CD8-positive, alpha-beta memory T cell (primary cell): ENCODE measurements at regions not wholly inside any gene's neighbourhood (a gene's known extent, or its start where the extent isn't known, plus 50 kb on each side); places are given as distances from the start of the nearest gene placed in this dataset.

ENCODE experiments used
- CTCF ChIA-PET: fragments of 350-600 bp; sonication (Branson Sonifier 250); formaldehyde crosslinking; loops from one replicate; lab custom pipeline; 2021; ENCODE audit warnings: antibody characterized with exemption; lab: Charles Lee
- POLR2A ChIA-PET: fragments of 350-600 bp; sonication (Branson Sonifier 250); formaldehyde crosslinking; loops from one replicate; lab custom pipeline; 2021; ENCODE audit warnings: antibody characterized with exemption; lab: Charles Lee
- DNase-seq, 5 donors: peaks; one replicate each; pipeline versions ENCODE4 v3.0.0 to v3.0.0-alpha.2; 2020 to 2022; ENCODE audit warnings: mixed read lengths in 1 of 5
- H3K27ac ChIP-seq: one replicate; pipeline ENCODE4 v1.7.0; 2013; ENCODE audit warnings: low read depth, mild to moderate bottlenecking, low read length, moderate library complexity
- H3K27me3 ChIP-seq: 2 replicates; pipeline ENCODE4 v1.7.0; 2013; ENCODE audit warnings: low read length, mild to moderate bottlenecking; ENCODE audit not compliant: insufficient read depth, poor library complexity, severe bottlenecking
- H3K36me3 ChIP-seq: 2 replicates; pipeline ENCODE4 v1.7.0; 2013; ENCODE audit warnings: mild to moderate bottlenecking, low read length, moderate library complexity; ENCODE audit not compliant: insufficient read depth
- H3K4me1 ChIP-seq: 2 replicates; pipeline ENCODE4 v1.7.0; 2013; ENCODE audit warnings: mild to moderate bottlenecking, low read length, moderate library complexity; ENCODE audit not compliant: insufficient read depth
- H3K4me3 ChIP-seq: 2 replicates; pipeline ENCODE4 v1.7.0; 2013; ENCODE audit warnings: mild to moderate bottlenecking, low read length
- H3K9me3 ChIP-seq: 2 replicates; pipeline ENCODE4 v1.7.0; 2013; ENCODE audit warnings: mild to moderate bottlenecking, low read length
- H3K27ac Mint-ChIP-seq, 8 donors: one replicate each; pipeline ENCODE4 v1.8.0; 2020 to 2021; ENCODE audit warnings: mixed read lengths in 8 of 8, mild to moderate bottlenecking in 6 of 8, inconsistent platforms in 3 of 8, moderate library complexity in 3 of 8
- H3K27me3 Mint-ChIP-seq, 2 donors: one replicate each; pipeline ENCODE4 v1.8.0; 2020 to 2021; ENCODE audit warnings: mixed read lengths in 2 of 2, mild to moderate bottlenecking in 1 of 2, moderate library complexity in 1 of 2
- H3K36me3 Mint-ChIP-seq, 3 donors: one replicate each; pipeline ENCODE4 v1.8.0; 2020 to 2021; ENCODE audit warnings: mixed read lengths in 3 of 3, inconsistent platforms in 1 of 3, mild to moderate bottlenecking in 1 of 3
- H3K4me1 Mint-ChIP-seq, 3 donors: one replicate each; pipeline ENCODE4 v1.8.0; 2020 to 2021; ENCODE audit warnings: mixed read lengths in 3 of 3, inconsistent platforms in 1 of 3, mild to moderate bottlenecking in 1 of 3
- H3K4me3 Mint-ChIP-seq, 7 donors: one replicate each; pipeline ENCODE4 v1.8.0; 2020 to 2021; ENCODE audit warnings: mixed read lengths in 7 of 7, mild to moderate bottlenecking in 6 of 7, moderate library complexity in 4 of 7, inconsistent platforms in 2 of 7
- H3K9me3 Mint-ChIP-seq, 5 donors: one replicate each; pipeline ENCODE4 v1.8.0; 2020 to 2022; ENCODE audit warnings: mixed read lengths in 5 of 5, mild to moderate bottlenecking in 3 of 5, moderate library complexity in 2 of 5, inconsistent platforms in 1 of 5

DNA sequence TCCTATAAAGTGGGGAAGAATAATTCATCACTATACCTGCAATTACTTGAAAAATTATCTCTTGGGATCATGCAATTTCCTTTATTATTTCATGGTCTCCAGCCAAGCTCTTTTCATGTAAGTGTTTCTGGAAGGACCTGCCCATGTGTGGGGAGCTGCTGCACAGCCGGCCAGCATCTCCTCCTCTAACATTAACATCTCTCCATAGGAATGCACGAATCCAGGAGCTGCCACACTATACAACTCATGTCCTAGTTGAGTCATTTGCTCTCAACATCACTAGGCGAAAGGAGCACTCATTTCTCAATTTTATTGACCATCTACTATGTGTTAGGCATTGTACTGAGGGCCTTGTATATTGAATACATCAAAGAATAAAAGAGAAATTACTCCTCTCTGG, 144.3 kb upstream of the ERBB4 start:
- DNase-seq: no peak
- no peak overlapping the region for H3K27ac Mint-ChIP-seq
- CTCF ChIA-PET: no interaction called here
- Histone ChIP-seq H3K27me3 (no peaks in the 10 kb centered on the region), H3K27ac (no peak overlapping the region), H3K9me3 (no peaks in the 10 kb centered on the region), H3K4me1 (no peaks in the 10 kb centered on the region), H3K4me3 (no peak overlapping the region), H3K36me3 (no peaks in the 10 kb centered on the region)
- H3K4me1 Mint-ChIP-seq: no peaks in the 10 kb centered on the region
- POLR2A ChIA-PET: no interaction called here
- H3K27me3 Mint-ChIP-seq: peaks cover 0 to 1% of the 10 kb centered on the region in 2 donors
- H3K36me3 Mint-ChIP-seq: no peaks in the 10 kb centered on the region
- H3K9me3 Mint-ChIP-seq: no peaks in the 10 kb centered on the region
- H3K4me3 Mint-ChIP-seq: no peak overlapping the region

DNA sequence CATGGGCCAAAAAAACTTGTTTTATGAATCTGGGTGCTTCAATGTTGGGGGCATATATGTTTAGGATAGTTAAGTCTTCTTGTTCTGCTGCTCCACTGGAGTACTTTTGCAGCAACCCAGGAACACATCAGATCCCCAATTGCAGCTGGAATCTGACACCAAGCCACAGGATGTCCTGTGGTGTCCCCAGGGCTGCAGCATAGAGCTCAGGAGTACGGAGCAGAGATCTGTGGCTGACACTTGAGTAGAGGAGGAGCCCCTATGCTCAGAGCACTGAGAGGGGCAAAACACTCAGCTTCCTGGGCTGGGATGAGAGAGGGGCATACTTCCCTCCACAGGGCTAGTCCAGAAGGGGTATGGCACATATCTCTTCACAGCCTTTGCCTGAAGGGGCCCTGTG, 138.9 kb upstream of the ERBB4 start:
- Mint-ChIP-seq H3K4me1 (no peaks in the 10 kb centered on the region), H3K27me3 (peaks cover 0 to 1% of the 10 kb centered on the region in 2 donors), H3K4me3 (no peak overlapping the region), H3K36me3 (no peaks in the 10 kb centered on the region), H3K9me3 (peaks cover 0 to 2% (median 0%) of the 10 kb centered on the region in 5 donors), H3K27ac (no peak overlapping the region)
- no peak overlapping the region for H3K4me3 ChIP-seq
- no peaks in the 10 kb centered on the region for H3K36me3 ChIP-seq
- H3K4me1 ChIP-seq: no peaks in the 10 kb centered on the region
- no peak for DNase-seq
- ChIA-PET CTCF (no interaction called here), POLR2A (no interaction called here)
- H3K27ac ChIP-seq: no peak overlapping the region
- no peaks in the 10 kb centered on the region for H3K9me3 ChIP-seq
- H3K27me3 ChIP-seq: no peaks in the 10 kb centered on the region

- H3K36me3 ChIP-seq: no peaks in the 10 kb centered on the region
- Mint-ChIP-seq H3K36me3 (no peaks in the 10 kb centered on the region), H3K4me3 (no peak overlapping the region), H3K4me1 (no peaks in the 10 kb centered on the region), H3K27me3 (no peaks in the 10 kb centered on the region), H3K9me3 (peaks cover 0 to 1% (median 0%) of the 10 kb centered on the region in 5 donors), H3K27ac (no peak overlapping the region)
- H3K27me3 ChIP-seq: no peaks in the 10 kb centered on the region
- POLR2A ChIA-PET: no interaction called here
- no peak overlapping the region for H3K27ac ChIP-seq
- no peak overlapping the region for H3K4me3 ChIP-seq
- DNase-seq: no peak
- H3K9me3 ChIP-seq: no peaks in the 10 kb centered on the region
- CTCF ChIA-PET: no interaction called here
- no peaks in the 10 kb centered on the region for H3K4me1 ChIP-seq
These were observed 133.6 kb upstream of the ERBB4 start for GRCh38 chr2:212672186-212672585.

- peaks cover 0 to 2% (median 0%) of the 10 kb centered on the region in 5 donors for H3K9me3 Mint-ChIP-seq
- H3K27ac ChIP-seq: no peak overlapping the region
- H3K36me3 Mint-ChIP-seq: no peaks in the 10 kb centered on the region
- no peaks in the 10 kb centered on the region for H3K36me3 ChIP-seq
- no peaks in the 10 kb centered on the region for H3K27me3 Mint-ChIP-seq
- no peak overlapping the region for H3K4me3 ChIP-seq
- H3K9me3 ChIP-seq: no peaks in the 10 kb centered on the region
- ChIA-PET CTCF (no interaction called here), POLR2A (no interaction called here)
- no peaks in the 10 kb centered on the region for H3K4me1 Mint-ChIP-seq
- no peak for DNase-seq
- no peak overlapping the region for H3K4me3 Mint-ChIP-seq
- H3K27me3 ChIP-seq: no peaks in the 10 kb centered on the region
- no peaks in the 10 kb centered on the region for H3K4me1 ChIP-seq
- H3K27ac Mint-ChIP-seq: no peak overlapping the region
These were observed 131.2 kb upstream of the ERBB4 start for GRCh38 chr2:212669761-212670160.

DNA sequence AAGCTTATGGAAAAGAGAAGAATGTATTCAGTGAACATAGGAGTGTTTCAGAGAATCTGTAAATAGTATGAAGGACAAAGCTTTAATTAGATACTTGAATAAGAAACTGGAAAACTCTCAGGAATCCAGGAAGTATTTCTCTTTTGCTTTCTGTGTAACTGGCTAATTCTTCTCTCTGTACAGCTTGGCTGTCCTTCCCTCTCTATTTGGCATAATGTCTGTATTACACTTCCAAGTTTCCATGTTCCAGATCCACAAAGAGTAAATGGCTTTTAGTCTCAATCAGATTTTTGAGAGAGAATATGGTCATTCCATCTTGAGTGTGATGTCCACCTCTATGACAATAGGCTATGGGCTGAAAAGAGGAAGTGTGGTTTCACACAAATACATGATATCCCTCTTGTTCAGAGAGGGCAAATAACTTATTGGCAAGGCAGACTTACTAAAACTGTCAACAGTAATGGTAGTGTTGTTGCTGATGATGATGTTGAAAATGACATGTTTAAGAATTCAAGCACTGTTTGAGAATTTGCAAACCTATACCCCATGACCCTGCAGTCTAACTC, 129.2 kb upstream of the ERBB4 start:
- Mint-ChIP-seq H3K27ac (peak overlapping the region in 1 of 8 donors; percentile 50), H3K4me3 (no peak overlapping the region), H3K9me3 (peaks cover 0 to 2% (median 0%) of the 10 kb centered on the region in 5 donors), H3K36me3 (no peaks in the 10 kb centered on the region), H3K4me1 (no peaks in the 10 kb centered on the region), H3K27me3 (no peaks in the 10 kb centered on the region)
- DNase-seq: no peak
- H3K9me3 ChIP-seq: no peaks in the 10 kb centered on the region
- H3K27ac ChIP-seq: no peak overlapping the region
- no peaks in the 10 kb centered on the region for H3K4me1 ChIP-seq
- CTCF ChIA-PET: no interaction called here
- no peak overlapping the region for H3K4me3 ChIP-seq
- no peaks in the 10 kb centered on the region for H3K36me3 ChIP-seq
- no peaks in the 10 kb centered on the region for H3K27me3 ChIP-seq
- POLR2A ChIA-PET: no interaction called here

DNA sequence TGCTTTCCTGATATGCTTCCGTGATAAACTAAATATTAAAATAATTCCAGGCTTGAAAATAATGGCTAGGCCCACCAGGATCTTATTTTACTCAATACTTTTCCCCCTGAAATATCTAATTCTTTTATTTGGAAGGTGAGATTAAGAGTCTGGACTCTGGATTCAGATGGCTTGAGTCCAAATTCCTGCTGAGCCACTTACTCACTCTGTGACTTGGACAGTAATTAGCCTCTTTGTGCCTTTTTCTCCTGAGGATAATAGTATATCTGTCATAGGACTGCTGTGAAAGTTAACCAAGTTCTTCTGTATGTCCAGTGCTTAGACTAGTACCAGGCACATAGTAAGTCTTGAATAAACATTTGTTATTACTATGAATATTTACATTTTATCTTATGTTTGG, 127.3 kb upstream of the ERBB4 start:
- H3K27ac ChIP-seq: no peak overlapping the region
- no peaks in the 10 kb centered on the region for H3K4me1 Mint-ChIP-seq
- no peak overlapping the region for H3K4me3 Mint-ChIP-seq
- ChIA-PET POLR2A (no interaction called here), CTCF (no interaction called here)
- no peaks in the 10 kb centered on the region for H3K36me3 Mint-ChIP-seq
- peaks cover 0 to 2% (median 0%) of the 10 kb centered on the region in 5 donors for H3K9me3 Mint-ChIP-seq
- H3K36me3 ChIP-seq: no peaks in the 10 kb centered on the region
- DNase-seq: no peak
- H3K27ac Mint-ChIP-seq: no peak overlapping the region
- H3K27me3 Mint-ChIP-seq: no peaks in the 10 kb centered on the region
- H3K9me3 ChIP-seq: no peaks in the 10 kb centered on the region
- no peaks in the 10 kb centered on the region for H3K27me3 ChIP-seq
- no peak overlapping the region for H3K4me3 ChIP-seq
- no peaks in the 10 kb centered on the region for H3K4me1 ChIP-seq

DNA sequence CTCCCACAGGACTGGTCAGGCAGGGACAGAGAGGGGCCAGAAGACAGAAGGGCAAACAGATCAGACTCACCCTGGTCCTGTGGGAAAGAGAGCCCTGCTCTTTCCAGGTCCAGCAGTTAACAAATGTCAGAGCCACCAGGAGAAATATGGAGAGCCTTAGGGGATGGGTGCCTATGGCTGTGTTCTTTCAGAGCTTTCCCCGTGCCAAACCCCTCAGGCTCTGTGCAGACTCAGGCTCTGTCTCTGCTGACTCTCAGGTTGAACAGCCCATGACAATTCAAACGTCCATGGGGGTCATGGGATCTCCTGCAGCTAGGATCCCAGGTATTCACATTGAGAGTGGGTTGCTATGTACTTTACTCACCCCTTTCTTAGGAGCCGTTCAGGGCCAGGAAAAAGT, 120.8 kb upstream of the ERBB4 start:
- CTCF ChIA-PET: no interaction called here

DNA sequence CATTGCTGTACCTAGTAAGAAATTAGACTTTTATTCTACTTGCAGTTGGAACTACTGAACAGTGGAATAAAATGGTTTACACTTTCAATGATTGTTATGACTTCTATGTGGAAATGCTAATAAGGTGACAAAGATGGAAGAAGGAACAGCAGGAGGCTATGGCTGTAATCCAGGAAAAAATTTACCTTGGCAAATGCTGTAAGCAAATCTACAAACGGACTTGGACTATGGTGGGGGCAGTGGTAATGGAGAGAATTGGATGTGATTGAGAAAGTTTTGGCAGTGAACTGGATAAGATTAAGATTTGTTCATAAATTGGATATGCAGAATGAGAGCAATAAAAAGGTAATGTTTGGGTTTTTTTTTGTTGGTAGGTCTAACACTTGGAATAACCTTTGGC, 111.0 kb upstream of the ERBB4 start:
- Mint-ChIP-seq H3K4me3 (no peak overlapping the region), H3K36me3 (no peaks in the 10 kb centered on the region), H3K4me1 (no peaks in the 10 kb centered on the region), H3K27ac (no peak overlapping the region), H3K27me3 (no peaks in the 10 kb centered on the region), H3K9me3 (peaks cover 0 to 6% (median 0%) of the 10 kb centered on the region in 5 donors)
- no peak overlapping the region for H3K4me3 ChIP-seq
- POLR2A ChIA-PET: no interaction called here
- no peak for DNase-seq
- no peaks in the 10 kb centered on the region for H3K4me1 ChIP-seq
- no peak overlapping the region for H3K27ac ChIP-seq
- no peaks in the 10 kb centered on the region for H3K9me3 ChIP-seq
- CTCF ChIA-PET: no interaction called here
- H3K36me3 ChIP-seq: no peaks in the 10 kb centered on the region
- H3K27me3 ChIP-seq: no peaks in the 10 kb centered on the region

More for the DNA sequence above, 120.8 kb upstream of the ERBB4 start:
- peaks cover 0 to 1% of the 10 kb centered on the region in 2 donors for H3K27me3 Mint-ChIP-seq
- H3K9me3 Mint-ChIP-seq: peaks cover 8 to 21% (median 16%) of the 10 kb centered on the region in 5 donors
- H3K4me3 Mint-ChIP-seq: no peak overlapping the region
- H3K27me3 ChIP-seq: no peaks in the 10 kb centered on the region
- no peak overlapping the region for H3K4me3 ChIP-seq
- no peaks in the 10 kb centered on the region for H3K9me3 ChIP-seq
- H3K36me3 Mint-ChIP-seq: peaks cover 0 to 3% (median 0%) of the 10 kb centered on the region in 3 donors
- H3K27ac ChIP-seq: no peak overlapping the region
- no peak for DNase-seq
- H3K4me1 ChIP-seq: no peaks in the 10 kb centered on the region
- H3K36me3 ChIP-seq: no peaks in the 10 kb centered on the region
- POLR2A ChIA-PET: no interaction called here
- H3K4me1 Mint-ChIP-seq: no peaks in the 10 kb centered on the region
- no peak overlapping the region for H3K27ac Mint-ChIP-seq
